NCI-H1105 treated with DMSO at 0.1 percent for 48 hours (cell line): ENCODE measurements at regions not wholly inside any gene's neighbourhood (a gene's known extent, or its start where the extent isn't known, plus 50 kb on each side); places are given as distances from the start of the nearest gene placed in this dataset.
A peak's percentile ranks its signal among the peaks of the same experiment; 100 is the strongest.
"Not testable (repeated sequence)": the region's sequence is repeated elsewhere in the genome, so short reads cannot be mapped to it uniquely, and the experiment has no call there.

Experiments
- DNase-seq: peaks from one replicate; lab custom pipeline; 2025; lab: John Stamatoyannopoulos, UW

DNA sequence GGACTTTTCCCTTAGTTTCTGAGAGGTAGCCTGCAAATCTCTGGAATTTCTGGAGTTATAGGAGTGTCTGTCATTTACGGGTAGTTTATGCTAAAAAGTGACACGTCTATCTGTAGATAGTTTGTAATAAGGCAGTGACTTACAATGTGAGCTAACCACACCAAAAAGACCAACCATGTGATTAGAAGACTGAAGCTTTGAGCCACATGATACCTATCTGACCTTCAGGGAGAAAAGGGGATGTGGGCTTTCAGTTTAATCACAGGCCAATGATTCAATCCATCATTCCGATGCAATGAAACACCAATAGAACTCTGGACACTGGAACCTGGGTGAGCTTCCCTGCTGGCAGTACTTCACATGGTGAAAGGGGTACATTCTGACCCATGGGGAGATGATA lies 254.6 kb upstream of the GK2 start:
- DNase-seq, result no peak

DNA sequence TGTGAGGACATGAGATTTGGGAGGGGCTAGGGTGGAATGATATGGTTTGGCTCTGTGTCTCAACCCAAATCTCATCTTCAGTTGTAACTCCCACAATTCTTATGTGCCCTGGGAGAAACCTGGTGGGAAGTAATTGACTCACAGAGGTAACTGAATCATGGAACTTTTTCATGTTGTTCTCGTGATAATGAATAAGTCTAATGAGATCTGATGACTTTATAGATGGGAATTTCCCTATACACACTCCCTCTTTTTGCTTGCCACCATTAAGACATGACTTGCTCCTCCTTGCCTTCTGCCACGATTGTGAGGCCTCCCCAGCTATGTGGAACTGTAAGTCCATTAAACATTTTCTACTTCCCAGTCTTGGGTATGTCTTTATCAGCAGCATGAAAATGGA lies 253.2 kb upstream of the GK2 start:
- no peak for DNase-seq

DNA sequence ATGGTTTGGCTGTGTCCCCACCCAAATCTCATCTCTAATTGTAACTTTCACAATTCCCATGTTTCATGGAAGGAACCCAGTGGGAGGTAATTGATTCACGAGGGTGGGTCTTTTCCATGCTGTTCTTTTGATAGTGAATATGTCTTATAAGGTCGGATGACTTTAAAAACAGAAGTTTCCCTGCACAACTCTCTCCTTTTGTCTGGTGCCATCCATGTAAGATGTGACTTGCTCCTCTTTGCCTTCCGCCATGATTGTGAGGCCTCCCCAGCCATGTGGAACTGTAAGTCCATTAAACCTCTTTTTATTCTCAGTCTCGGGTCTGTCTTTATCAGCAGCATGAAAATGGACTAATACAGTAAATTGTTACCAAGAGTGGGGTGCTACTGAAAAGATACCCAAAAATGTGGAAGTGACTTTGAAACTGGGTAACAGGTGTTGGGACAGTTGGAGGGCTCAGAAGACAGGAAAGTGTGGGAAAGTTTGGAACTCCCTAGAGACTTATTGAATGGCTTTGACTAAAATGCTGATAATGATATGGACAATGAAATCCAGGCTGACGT lies 251.4 kb upstream of the GK2 start:
- not testable (repeated sequence) for DNase-seq

DNA sequence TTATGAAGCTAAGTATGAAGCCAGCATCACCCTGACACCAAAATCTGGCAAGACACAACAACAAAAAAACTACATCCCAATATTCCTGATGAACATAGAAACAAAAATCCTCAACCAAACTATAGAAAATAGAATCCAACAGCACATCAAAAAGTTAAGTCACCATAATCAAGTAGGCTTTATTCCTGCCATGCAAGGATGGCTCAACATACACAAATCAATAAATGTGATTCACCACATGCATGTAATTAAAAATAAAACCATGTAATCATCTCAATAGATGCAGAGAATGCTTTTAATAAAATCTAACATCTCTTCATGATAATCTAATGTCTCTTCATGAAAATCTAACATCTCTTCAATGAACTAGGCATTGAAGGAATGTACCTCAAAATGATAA lies 249.4 kb upstream of the GK2 start:
- no peak for DNase-seq

DNA sequence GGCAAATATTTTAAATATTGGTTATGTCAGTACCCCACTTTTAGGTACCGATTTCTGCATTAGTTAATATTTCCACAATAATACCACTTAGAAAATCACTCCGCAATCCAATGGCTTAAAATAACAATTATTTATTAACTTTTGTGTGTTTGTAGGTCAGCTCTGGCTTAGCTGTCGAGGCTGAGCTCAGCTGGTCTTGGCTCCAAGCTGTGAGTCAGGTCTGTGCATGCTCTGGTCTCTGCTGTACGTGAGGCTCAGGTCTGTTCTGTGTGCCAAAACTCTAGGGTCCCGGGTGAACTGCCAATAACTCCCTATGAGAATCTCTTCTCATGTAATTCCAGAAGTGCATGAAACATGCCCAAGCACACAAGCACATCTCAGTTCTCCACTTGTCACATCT lies 245.8 kb upstream of the GK2 start:
- no peak for DNase-seq

DNA sequence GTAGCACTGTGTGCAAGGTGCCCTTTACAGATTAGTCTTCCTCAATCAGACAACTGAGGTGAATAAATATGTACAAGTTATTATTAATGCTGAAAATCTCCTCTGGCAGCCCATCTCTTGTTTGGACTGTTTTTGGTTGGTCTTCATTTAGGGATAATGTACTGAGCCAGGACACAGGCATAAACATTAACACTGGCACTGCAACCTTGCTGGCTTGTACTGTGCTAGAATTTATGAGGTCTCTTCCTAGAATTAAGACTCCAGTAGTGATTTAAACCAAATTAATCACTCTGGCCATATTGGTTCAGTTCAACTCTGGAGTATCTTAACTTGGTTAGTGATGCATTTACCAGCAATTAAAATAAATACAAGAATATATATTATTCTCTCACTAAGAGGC lies 244.7 kb upstream of the GK2 start:
- no peak for DNase-seq

DNA sequence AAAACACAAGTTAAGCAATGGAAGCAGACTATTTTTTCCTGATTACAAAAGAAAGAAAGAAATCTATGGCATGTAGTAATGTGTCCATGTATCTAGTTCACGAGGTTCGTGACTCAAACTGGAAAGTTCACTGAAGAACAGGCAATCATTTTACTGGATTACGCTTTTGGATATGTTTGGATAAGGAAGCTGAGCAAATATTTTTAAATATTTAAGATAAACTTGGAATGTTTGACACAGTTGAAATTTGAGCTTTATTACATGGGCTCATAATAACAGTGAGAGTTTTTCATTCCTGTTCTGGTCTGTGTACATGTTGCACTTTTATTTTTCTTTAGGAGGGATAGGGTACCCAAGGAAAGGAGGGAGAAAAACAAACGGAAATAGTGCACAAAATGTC lies 244.2 kb upstream of the GK2 start:
- no peak for DNase-seq

DNA sequence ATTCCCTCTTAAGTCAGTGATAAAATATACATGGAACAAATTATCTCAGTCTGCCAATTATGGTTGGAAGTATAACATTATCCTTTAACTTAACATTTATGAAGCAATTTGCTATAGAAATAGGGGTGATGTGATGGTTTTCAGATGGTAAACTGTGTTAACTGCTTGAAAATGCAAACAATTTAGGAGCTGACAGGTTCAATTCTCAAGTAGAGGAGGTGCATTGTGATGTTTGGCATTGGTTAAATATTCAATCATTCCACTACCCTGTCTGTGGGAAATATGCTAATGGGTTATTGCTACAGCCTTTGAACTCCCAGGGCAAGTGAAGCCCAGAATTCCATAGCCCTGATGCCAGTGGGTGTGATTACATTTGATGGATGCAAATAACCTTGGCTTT lies 243.4 kb upstream of the GK2 start:
- no peak for DNase-seq

DNA sequence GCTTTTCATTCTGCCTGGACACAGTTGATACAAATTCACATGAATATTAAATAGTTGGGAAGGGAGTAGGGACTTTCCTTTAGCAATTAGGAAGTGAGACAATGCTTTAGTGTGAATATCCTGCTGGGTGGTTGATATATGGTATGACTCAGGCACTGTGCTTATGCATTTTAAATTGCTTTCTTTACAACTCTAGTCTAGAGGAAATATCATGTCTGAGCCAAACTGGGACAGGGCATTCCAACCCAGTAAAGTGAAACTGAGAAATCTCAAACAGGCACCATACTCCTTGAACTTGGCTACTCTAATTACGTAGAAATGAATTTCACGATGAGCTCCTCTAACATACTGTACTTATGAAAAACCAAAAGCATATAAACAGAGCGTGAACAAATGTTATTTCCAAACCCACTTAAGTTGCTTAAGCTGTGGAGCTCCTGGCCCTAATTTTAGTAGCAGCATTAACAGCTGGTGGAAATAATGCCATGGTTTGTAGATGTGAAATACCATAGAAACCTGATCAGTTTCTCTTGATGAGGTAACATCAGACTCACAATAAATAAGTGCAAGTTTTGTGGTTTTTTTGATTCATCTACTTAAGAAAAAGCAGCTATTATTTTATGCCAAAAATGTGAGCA lies 242.9 kb upstream of the GK2 start:
- no peak for DNase-seq

DNA sequence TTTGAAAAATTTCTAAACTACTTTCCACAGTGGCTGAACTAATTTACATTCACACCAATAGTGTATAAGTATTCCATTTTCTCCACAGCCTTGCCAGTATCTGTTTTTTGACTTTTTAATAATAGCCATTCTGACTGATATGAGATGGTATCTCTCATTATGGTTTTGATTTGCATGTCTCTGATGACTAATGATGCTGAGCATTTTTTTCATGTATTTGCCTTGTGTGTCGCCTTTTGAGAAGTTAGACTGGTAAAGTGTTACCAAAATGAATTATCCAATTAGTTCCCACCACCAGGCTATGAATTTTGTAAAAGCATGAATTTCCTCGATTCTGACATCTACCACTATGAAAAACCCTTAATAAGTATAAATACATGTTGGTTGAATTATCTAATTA lies 242.2 kb upstream of the GK2 start:
- no peak for DNase-seq

DNA sequence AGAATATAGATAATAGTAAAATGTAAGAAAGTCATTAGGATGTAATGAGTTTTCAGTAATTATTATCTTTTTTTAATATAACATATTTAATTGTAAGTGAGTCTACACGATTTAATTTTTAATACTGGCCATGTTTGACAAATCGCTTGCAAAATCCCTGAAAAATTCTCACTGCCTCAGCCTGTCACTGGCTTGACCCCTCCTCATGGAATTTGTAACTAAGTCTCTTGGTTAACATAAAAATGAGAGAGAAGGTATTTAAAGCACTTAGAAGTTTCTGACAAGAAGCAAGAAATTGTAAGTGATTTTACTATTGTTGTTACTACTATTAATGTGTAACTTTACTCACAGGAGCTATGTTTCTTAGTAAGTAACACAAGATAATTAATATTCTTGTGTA lies 237.9 kb upstream of the GK2 start:
- DNase-seq, result no peak

DNA sequence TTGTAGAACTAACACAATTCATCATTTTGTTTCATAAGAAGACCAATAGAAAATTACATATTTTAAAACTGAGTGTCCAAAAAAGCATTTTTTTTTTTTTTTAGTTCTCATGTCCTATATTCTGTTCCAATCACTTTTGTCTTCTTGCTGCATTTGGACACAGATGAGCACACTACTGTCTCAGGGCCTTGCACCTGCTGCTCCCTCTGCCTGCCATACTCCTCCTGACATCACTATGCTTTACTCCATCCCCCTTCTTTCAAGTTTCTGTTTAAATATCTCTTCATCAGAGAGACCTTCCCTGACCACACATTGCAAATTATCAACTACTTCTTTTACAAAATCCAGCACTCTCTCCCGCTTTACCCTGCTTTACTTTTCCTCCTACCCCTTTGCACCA lies 230.7 kb upstream of the GK2 start:
- DNase-seq, result peak; percentile 42

DNA sequence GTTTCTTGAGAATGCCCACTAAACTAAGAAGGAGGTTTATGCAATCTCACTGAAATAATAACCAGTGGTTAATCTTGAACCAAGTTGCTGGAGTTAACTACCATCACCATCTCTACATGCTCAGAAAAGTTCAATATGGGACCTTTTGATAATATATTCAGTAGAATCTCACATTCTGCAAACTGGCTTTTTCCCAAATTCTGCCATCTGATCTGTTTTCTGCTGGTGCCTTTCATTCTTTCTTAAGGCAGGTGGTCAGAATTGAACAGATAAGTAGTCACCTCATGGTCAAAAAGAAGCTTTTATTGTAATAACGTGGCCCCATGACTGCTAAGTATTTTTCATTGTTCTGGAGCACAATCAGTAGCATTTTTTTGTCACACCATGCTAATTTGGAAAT lies 229.0 kb upstream of the GK2 start:
- no peak for DNase-seq

DNA sequence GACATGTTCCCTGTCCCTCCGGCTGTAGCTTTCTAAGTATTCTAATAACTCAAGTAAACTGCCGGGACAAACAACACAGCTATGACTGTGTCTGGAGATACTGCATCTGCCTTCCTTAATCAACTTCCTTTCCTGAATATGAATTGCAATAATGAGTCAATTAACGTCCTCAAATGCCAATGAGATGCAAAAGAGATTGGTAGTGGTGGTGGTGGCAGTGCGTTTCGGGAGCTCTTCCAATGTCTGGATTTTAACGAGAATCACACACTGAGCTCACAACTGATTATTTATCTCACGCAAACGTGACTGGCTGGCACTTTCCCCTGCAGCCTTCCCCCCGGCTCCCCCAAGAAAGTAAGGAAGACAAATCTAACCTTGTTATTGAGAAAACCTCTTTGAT lies 226.1 kb upstream of the GK2 start:
- DNase-seq, result no peak

DNA sequence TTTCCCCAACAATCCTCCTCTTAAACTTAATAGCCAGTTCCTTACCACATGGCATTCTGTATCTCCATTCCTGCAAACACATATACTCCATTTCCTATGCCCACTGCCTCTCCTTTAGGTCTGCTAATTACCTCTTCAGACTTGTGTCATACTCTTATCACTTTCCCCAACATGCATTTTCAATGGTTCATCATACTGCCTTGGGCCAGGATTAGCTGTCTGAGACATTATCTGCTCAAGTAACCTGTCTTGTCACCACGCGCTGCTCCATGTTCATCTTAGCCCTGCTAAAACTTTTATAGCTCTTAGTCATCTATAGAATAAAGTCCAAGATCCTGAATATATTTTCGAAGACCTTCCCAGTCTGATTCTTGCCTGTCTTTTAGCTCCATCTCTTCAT lies 224.1 kb upstream of the GK2 start:
- no peak for DNase-seq

DNA sequence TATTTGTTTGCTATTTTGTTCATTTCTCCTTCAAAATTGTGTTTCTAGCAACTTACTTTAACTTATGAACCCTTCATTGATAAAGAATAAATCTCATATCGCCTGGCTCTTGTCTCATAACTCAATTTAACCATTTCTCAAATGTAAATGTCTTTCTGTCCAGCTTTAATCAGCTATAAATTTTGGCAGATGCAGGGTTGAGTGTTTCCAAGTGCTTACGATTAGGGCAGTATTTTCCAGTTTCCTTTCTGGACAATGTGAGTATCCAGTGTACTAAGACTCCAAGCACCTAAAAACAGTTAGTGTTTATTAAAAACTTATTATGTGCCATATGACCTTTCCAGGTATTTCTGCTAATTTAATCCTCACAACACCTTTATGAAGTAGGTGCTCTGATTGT lies 218.6 kb upstream of the GK2 start:
- no peak for DNase-seq

DNA sequence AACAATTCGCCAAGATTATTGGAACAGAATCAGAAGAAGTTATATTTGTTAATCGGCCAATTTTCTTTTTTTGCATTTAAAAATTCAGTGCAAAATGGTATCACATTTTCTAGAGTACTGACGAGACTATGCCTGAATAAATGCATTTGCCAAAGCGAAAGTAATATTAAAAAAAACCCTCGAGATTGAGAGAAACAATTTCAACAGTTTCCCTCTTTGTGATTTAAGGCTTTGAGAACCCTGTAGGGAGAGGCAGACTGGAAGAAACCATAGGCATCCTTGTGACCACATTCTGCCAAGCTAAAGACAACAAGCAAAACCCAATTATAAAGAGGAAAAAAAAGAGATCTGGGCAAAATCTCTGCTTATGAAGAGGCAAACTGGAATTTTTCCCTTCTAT lies 218.1 kb upstream of the GK2 start:
- DNase-seq, result no peak

DNA sequence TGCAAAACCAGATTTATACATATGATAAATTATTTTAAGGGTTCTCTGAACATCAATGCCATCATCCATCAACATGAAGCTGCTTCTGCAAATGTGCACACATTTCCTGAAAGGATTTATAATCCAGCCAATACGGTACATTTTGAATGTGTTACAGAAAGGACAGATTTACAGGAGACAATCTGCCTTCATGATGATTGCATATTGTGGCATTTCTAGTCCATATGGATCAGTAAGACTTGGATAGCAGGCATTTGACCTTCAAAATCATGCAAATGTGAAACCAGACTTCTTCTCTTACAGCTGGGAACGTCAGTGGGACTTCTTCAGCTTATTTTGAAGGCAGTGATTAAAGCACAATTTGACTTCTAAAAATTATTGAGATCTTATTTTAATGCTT lies 217.3 kb upstream of the GK2 start:
- no peak for DNase-seq

DNA sequence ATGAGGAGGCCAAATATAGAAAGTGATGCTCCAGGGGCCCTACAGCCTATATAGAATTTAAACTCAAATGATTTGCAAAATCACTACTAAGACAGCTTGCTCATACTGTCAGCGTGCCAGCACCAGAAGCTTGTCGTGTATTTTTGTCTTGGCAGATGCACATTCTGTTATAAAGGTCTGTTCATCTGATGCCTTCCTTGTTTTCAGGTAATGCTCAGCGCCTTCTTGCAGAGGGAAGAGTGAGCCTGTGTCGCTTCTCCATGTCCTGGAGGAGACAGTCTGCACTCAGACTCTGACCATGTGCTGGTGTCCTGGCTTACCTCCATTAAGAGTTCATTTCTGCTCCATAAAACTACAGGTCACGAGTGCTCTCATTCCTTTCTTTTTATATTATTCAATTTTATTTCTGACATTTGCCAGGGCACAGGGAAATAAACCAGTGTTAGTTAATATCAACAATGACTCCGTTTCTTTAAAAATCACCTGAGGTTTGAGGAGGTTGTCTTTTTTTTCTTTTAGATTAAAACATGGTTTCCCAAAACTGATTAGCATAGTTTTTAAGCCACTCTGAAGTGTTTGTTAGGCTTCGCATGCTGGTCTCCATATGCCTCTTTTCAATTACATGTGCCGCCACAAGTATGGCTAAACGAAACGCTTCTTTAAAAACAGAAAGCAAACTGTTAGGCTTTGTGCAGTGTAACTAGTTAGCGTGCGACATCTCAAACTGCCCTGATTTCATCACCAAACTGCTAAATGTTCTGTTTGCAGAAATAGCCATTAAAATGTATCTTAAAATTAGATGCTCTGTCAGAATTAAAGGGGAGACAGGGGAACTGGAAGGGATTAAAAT lies 215.2 kb upstream of the GK2 start:
- no peak for DNase-seq

DNA sequence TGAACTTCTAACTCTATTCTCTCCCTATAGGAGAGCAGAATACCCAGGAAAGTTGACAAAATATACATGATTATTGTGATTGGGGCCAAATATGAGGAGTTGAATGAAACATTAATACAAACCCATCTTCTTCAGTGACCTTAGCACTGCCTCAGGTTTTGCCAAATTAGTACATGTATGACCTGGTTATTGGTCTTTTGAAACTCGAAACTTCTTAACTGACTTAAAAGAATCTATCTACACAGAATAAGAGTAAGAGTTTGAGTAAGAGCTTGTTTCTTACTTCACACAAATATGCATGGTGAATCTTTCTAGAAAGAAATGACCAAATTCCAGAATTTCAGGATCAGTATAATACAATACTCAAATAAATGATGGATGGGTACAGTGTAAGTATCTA lies 213.0 kb upstream of the GK2 start:
- DNase-seq, result no peak

DNA sequence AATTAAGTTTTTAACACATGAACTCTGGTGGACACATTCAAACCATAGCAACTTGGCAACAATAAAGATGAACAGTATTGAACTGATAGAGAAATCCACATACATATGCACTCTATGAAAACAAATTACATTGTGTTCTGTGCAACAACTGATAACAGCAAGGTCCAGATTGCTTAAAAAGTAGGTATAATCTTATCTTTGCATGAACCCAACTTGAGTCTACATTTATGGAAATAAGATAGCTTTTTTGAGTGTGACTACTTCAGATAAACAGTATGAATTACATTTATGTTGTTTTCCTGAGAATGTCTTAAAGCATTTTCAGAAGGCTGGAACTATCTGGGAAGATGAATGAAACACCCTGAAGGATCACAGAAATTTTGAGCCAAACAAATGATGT lies 212.6 kb upstream of the GK2 start:
- no peak for DNase-seq

DNA sequence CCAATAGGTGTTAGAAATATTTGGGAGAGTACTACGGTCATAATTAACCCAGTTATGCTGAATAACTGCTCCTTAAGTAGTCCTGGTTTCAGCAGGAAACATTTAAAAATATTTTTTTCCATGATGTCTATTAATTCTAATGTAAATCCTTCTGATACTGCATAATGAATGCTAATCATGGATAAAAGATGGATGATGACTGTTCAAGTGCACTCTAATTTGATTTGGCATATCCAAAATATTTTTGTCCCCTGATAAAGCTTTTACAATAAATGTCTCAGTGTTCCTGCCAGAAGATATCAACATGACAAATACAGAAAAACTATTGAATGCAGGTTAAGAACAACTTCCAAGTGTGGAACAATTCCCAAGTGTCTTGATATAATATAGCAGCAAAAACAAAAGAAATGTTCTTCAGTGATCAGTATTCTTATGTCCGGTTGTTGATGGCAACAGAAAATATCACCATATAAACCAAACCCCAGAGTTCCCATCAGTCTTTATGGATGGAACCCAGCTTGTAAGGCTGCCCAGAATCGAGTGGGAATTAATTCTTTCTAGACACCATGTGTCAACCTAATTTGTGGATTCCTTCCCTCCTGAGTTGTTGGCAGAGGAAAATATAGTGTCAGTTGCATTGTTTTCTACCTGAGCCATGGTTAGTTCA lies 205.4 kb upstream of the GK2 start:
- DNase-seq, result no peak

DNA sequence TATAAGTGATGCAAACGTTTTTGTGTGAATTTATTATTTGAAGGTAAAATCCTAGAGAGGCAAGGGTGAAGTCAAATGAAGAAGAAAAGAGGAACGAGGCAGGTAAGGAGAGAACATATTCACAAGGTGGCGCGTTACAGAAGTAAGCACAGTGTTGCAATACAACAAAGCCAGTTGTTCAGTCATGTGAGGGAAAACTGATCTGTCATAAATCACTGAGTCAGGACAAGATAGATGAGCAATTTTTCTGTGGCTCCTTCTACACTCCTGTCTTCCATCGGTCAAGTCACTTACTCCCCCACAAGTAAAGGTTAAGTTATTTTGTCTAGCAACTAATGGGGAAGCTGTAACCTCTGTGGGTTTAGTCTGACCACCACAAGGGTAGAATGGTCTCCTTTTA lies 203.0 kb upstream of the GK2 start:
- no peak for DNase-seq
